PFSK-1 (cell line): ENCODE measurements at regions not wholly inside any gene's neighbourhood (a gene's known extent, or its start where the extent isn't known, plus 50 kb on each side); places are given as distances from the start of the nearest gene placed in this dataset.

Source experiments
- FOXP2 ChIP-seq: optimal IDR thresholded peaks from 2 replicates; pipeline ENCODE3; 2011; ENCODE audit warnings: borderline replicate concordance, control low read depth, inconsistent platforms; ENCODE audit not compliant: insufficient read depth; ENCODE audit errors: extremely low read length, extremely low read depth
- POLR2AphosphoS5 ChIP-seq: IDR thresholded peaks from 2 replicates; pipeline ENCODE4 v1.6.1; 2012; ENCODE audit warnings: low read depth, mild to moderate bottlenecking, control low read depth, low read length, moderate library complexity
- SIN3A ChIP-seq: IDR thresholded peaks from 2 replicates; pipeline ENCODE4 v1.6.1; 2012; ENCODE audit warnings: mild to moderate bottlenecking, low read length, moderate library complexity, borderline replicate concordance; ENCODE audit not compliant: insufficient read depth
- TAF1 ChIP-seq: IDR thresholded peaks from 2 replicates; pipeline ENCODE4 v1.6.1; 2012; ENCODE audit warnings: low read length, control low read depth, borderline replicate concordance; ENCODE audit not compliant: insufficient read depth
- TF ChIP-seq, protein P1 (sequence below), 2 experiments: IDR thresholded peaks; 2 replicates each; pipeline versions ENCODE4 v1.6.1 to v1.8.0; 2011 to 2012; ENCODE audit warnings: low read depth in 2 of 2, low read length in 2 of 2, control low read depth in 1 of 2, inconsistent platforms in 1 of 2, mild to moderate bottlenecking in 1 of 2, moderate library complexity in 1 of 2; ENCODE audit not compliant: insufficient read depth in 1 of 2

DNA sequence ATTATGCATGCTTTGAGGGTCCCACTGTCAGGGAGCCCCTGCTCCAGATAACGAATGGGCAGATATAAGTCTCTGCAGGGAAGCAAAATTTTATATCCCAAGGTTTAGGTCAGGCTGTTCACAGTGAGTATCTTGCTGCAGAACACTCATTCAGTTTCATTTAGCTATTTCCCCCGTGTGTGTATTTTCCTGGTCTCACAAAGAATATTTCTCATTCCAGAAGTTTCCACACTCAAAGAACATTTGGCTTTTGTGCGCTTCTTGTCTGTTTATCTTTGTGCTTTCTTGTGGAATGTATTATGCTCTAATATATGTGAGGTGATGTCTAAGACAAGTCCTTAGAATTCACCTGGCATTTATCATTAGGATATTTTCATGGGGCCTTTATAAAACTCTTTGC, 140.4 kb upstream of the MMADHC start:
- TF ChIP-seq SIN3A (no peak), POLR2AphosphoS5 (no peak), TAF1 (no peak), FOXP2 (no peak)
- TF ChIP-seq, protein P1, sequence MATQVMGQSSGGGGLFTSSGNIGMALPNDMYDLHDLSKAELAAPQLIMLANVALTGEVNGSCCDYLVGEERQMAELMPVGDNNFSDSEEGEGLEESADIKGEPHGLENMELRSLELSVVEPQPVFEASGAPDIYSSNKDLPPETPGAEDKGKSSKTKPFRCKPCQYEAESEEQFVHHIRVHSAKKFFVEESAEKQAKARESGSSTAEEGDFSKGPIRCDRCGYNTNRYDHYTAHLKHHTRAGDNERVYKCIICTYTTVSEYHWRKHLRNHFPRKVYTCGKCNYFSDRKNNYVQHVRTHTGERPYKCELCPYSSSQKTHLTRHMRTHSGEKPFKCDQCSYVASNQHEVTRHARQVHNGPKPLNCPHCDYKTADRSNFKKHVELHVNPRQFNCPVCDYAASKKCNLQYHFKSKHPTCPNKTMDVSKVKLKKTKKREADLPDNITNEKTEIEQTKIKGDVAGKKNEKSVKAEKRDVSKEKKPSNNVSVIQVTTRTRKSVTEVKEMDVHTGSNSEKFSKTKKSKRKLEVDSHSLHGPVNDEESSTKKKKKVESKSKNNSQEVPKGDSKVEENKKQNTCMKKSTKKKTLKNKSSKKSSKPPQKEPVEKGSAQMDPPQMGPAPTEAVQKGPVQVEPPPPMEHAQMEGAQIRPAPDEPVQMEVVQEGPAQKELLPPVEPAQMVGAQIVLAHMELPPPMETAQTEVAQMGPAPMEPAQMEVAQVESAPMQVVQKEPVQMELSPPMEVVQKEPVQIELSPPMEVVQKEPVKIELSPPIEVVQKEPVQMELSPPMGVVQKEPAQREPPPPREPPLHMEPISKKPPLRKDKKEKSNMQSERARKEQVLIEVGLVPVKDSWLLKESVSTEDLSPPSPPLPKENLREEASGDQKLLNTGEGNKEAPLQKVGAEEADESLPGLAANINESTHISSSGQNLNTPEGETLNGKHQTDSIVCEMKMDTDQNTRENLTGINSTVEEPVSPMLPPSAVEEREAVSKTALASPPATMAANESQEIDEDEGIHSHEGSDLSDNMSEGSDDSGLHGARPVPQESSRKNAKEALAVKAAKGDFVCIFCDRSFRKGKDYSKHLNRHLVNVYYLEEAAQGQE (IDR thresholded peaks at IDR 0.05; ENCODE audit: insufficient read depth in 1 of 2, low read depth in 2 of 2, low read length in 2 of 2): no peak

DNA sequence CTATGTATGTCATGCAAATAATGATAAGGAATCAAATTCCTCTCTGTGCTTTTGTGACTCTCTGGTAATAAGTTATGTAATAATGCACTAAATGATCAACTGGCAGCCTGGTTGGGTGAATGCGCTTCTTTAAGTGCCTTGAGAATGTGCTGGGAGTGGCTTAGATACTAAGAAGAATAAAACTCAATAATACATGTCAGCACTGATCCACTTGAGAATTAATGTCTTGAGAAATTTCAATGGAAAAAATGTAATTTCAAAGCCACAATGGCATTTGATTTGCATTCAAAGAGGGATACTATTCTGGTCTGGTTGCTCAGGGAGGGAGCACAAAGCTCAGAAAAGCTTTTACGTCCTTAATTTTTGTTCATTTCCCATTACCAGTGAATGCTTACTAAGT, 137.7 kb upstream of the MMADHC start:
- TF ChIP-seq TAF1: no peak
- TF ChIP-seq, protein P1 (IDR thresholded peaks at IDR 0.05; ENCODE audit: insufficient read depth in 1 of 2, low read depth in 2 of 2, low read length in 2 of 2): no peak

DNA sequence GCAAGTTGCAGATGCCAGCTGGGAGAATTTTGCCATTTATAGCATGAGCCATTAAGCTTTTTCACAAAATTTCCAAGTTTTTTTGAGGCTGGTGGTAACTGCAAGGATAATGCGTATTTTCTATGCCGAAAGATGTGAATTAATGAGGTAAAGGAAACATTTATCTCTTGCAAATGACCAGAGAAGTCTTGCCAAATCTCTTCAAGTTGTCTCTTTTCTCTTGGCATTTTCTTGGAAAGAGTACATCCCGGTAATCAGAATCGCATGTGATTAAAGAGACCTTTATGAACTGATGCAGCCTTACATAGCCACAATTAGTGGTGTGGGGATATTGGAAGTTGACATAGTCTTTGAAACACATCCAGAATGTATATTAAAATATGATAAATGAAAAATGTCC, 136.5 kb upstream of the MMADHC start:
- TF ChIP-seq TAF1 (no peak), FOXP2 (no peak), POLR2AphosphoS5 (no peak), SIN3A (no peak)
- TF ChIP-seq, protein P1 (IDR thresholded peaks at IDR 0.05; ENCODE audit: insufficient read depth in 1 of 2, low read depth in 2 of 2, low read length in 2 of 2): no peak

DNA sequence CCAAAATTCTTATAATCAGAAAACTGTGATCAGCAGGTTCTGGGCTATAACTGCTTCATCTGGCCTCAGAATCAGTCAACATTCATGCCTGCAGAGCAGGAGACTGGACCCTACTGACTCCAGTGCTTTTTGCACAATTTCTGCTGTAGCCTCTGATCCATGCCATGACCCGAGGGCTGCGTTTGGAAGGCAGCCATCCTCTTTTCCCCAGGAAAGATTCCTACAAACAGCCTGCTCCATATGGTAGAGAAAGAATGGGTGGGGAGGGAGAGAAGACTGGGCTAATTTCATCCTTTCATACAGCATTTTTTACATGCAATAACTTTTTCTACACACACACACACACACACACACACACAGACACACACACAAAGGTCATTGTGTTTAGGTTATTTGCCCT, 133.0 kb upstream of the MMADHC start:
- TF ChIP-seq FOXP2 (no peak), SIN3A (no peak)

DNA sequence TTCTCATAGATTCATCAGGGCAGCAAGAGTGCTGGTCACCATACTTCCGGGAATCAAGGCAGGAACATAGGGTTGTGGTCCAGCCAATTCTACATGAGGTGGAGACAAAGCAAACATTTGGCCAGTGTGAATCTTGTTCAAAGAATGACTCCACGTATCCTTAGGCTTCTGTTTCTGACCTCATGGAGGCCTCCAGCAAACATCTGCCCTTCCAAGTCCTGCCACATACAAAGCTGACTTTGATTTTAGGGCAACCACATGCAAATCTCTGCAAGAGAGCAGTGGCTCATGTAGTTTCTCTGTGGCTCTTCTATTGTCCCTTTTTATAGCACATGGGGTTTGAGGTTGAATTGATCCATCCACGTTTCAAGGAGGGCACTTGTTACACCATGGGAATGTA, 132.1 kb upstream of the MMADHC start:
- TF ChIP-seq POLR2AphosphoS5 (no peak), FOXP2 (no peak), TAF1 (no peak), SIN3A (no peak)
- TF ChIP-seq, protein P1 (IDR thresholded peaks at IDR 0.05; ENCODE audit: insufficient read depth in 1 of 2, low read depth in 2 of 2, low read length in 2 of 2): no peak

DNA sequence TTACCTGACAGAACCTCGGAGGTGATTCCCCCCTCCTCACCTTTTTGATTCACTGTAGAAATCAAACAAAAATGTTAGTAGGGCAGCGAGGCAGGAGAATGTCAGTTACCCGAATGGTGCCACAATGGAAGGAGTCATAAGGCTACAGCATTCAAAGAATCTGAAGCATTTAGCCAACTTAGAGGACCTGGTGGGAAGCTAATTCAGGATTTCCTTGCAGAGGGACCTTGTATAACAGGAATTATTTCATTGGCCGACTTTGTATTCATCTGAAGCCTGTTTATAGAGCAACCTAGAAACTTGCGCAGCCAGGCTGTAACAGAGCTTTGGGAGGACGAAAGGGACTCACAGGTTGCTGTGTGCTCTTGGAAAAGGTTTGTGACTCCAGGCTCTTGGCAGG, 129.1 kb upstream of the MMADHC start:
- TF ChIP-seq POLR2AphosphoS5: no peak
